Uterus (tissue), 3 donors: ENCODE measurements at regions not wholly inside any gene's neighbourhood (a gene's known extent, or its start where the extent isn't known, plus 50 kb on each side); places are given as distances from the start of the nearest gene placed in this dataset.

Experiments used
- DNase-seq, 2 donors: peaks; one replicate each; pipeline ENCODE4 v3.0.0-alpha.2; 2019 to 2020
- H3K27ac ChIP-seq, 2 donors: fragments of 200-600 bp; sonication (generic); 1 replicate in 1 of 2; 2 replicates in 1 of 2; pipeline ENCODE4 v1.5.1; 2016 to 2018
- H3K27me3 ChIP-seq, 2 donors: fragments of 200-600 bp; sonication (generic); one replicate each; pipeline ENCODE4 v1.5.1; 2018 to 2019; ENCODE audit warnings: control low read depth in 1 of 2
- H3K36me3 ChIP-seq, 2 donors: fragments of 200-600 bp; sonication (generic); one replicate each; pipeline ENCODE4 v1.5.1; 2019; ENCODE audit warnings: control low read depth in 1 of 2
- H3K4me1 ChIP-seq, 2 donors: fragments of 200-600 bp; sonication (generic); one replicate each; pipeline ENCODE4 v1.5.1; 2018 to 2019; ENCODE audit warnings: control low read depth in 1 of 2
- H3K4me3 ChIP-seq, 2 donors: fragments of 200-600 bp; sonication (generic); 1 replicate in 1 of 2; 2 replicates in 1 of 2; pipeline ENCODE4 v1.5.1; 2018 to 2019; ENCODE audit warnings: mild to moderate bottlenecking in 1 of 2
- H3K9me3 ChIP-seq, 2 donors: fragments of 200-600 bp; sonication (generic); one replicate each; pipeline ENCODE4 v1.5.1; 2019; ENCODE audit warnings: control low read depth in 1 of 2
- CTCF ChIP-seq, 4 experiments: fragments of 200-600 bp in 2 of 4; fragments of 450-650 bp in 2 of 4; sonication (generic) in 2 of 4; IDR thresholded peaks; one replicate each; pipeline ENCODE4 v1.5.1; 2016 to 2019; ENCODE audit warnings: antibody characterized with exemption in 4 of 4, mild to moderate bottlenecking in 2 of 4, moderate library complexity in 1 of 4
- POLR2A ChIP-seq, 2 donors: fragments of 450-650 bp; IDR thresholded peaks; one replicate each; pipeline ENCODE4 v1.6.1; 2016; ENCODE audit warnings: antibody characterized with exemption in 2 of 2, mild to moderate bottlenecking in 1 of 2, moderate library complexity in 1 of 2
- intact Hi-C: fragments of 100-400 bp; cut with DNase I; formaldehyde crosslinking; loops from one replicate; pipeline ENCODE4 v1.15.1; 2023; ENCODE audit warnings: low total_unique reads
- donor health status: DM: yes; HTN: yes; CAD: no.

GRCh38 chr9:80223897-80224296, 652.1 kb downstream of the TLE4 start:
- H3K4me3 ChIP-seq: no peak overlapping the region
- H3K4me1 ChIP-seq: no peaks in the 10 kb centered on the region
- H3K27ac ChIP-seq: no peak overlapping the region
- DNase-seq: no peak
- no peaks in the 10 kb centered on the region for H3K27me3 ChIP-seq
- no peaks in the 10 kb centered on the region for H3K36me3 ChIP-seq
- TF ChIP-seq CTCF (IDR thresholded peaks at IDR 0.05) (no peak), POLR2A (IDR thresholded peaks at IDR 0.05) (no peak)
- H3K9me3 ChIP-seq: no peaks in the 10 kb centered on the region
- intact Hi-C loops: no loop called here

- no peaks in the 10 kb centered on the region for H3K36me3 ChIP-seq
- no peak for DNase-seq
- no peaks in the 10 kb centered on the region for H3K4me1 ChIP-seq
- H3K4me3 ChIP-seq: no peak overlapping the region
- no peaks in the 10 kb centered on the region for H3K27me3 ChIP-seq
- no peak overlapping the region for H3K27ac ChIP-seq
- TF ChIP-seq CTCF (IDR thresholded peaks at IDR 0.05) (no peak), POLR2A (IDR thresholded peaks at IDR 0.05) (no peak)
- no peaks in the 10 kb centered on the region for H3K9me3 ChIP-seq
- intact Hi-C loops: no loop called here
Observed at GRCh38 chr9:80222466-80223169, 650.9 kb downstream of the TLE4 start.

- Histone ChIP-seq H3K36me3 (no peaks in the 10 kb centered on the region), H3K9me3 (no peaks in the 10 kb centered on the region), H3K27me3 (no peaks in the 10 kb centered on the region), H3K4me1 (no peaks in the 10 kb centered on the region), H3K4me3 (no peak overlapping the region), H3K27ac (no peak overlapping the region)
- no peak for DNase-seq
- no peak for TF ChIP-seq CTCF (IDR thresholded peaks at IDR 0.05)
- no peak for TF ChIP-seq POLR2A (IDR thresholded peaks at IDR 0.05)
- intact Hi-C loops: no loop called here
Observed at GRCh38 chr9:80218328-80218727, 646.6 kb downstream of the TLE4 start.

GRCh38 chr9:80213613-80214012, 641.8 kb downstream of the TLE4 start:
- Histone ChIP-seq H3K4me3 (no peak overlapping the region), H3K36me3 (no peaks in the 10 kb centered on the region), H3K9me3 (no peaks in the 10 kb centered on the region), H3K27me3 (no peaks in the 10 kb centered on the region), H3K27ac (no peak overlapping the region), H3K4me1 (no peaks in the 10 kb centered on the region)
- no peak for DNase-seq
- TF ChIP-seq POLR2A (IDR thresholded peaks at IDR 0.05) (no peak), CTCF (IDR thresholded peaks at IDR 0.05) (no peak)
- intact Hi-C loops: no loop called here

GRCh38 chr9:80208696-80209095, 636.9 kb downstream of the TLE4 start:
- Histone ChIP-seq H3K4me1 (no peaks in the 10 kb centered on the region), H3K27ac (no peak overlapping the region), H3K36me3 (no peaks in the 10 kb centered on the region), H3K27me3 (no peaks in the 10 kb centered on the region), H3K4me3 (no peak overlapping the region), H3K9me3 (no peaks in the 10 kb centered on the region)
- intact Hi-C loops: no loop called here
- no peak for TF ChIP-seq CTCF (IDR thresholded peaks at IDR 0.05)
- TF ChIP-seq POLR2A (IDR thresholded peaks at IDR 0.05): no peak
- DNase-seq: no peak
